ENCODE measurements at regions not wholly inside any gene's neighbourhood (a gene's known extent, or its start where the extent isn't known, plus 50 kb on each side); places are given as distances from the start of the nearest gene placed in this dataset.

DNA sequence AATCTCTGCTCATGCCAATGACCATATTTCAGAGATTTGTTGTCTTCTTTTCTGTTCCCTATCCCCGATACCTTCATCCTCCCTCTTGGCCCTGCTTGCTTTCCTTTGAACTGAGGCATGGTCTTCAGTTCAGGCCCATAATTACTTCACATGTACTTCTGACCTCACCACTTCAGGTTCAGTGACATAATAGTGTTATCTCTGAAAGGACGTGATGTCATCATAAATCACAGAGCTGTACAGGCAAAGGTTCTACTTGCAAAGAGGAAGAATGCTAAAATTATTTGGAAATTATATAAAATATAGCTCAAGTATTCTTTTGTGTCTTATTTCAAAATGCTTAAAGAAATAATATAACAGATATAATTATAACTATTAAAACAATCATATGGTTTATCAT lies 230.3 kb upstream of the ESRRG start:
- no peak for DNase-seq

DNA sequence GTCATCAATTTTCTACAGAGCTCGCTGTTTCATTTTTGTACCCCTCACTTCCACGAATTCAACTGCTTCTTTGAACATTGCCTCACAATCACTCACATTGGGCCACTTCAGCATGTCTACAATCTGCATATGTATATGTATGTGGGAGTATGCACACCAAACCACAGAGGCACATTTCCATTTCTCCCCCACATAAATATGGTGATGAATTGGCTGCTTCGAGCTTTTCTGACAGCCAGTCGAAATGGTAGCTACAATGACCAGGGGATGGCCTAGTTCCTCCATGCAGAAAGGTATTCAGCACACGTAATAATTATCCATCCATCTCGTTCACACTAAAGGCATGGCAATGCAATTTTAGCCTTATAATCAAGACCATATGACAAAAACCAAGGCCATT lies 229.6 kb upstream of the ESRRG start:
- no peak for DNase-seq

DNA sequence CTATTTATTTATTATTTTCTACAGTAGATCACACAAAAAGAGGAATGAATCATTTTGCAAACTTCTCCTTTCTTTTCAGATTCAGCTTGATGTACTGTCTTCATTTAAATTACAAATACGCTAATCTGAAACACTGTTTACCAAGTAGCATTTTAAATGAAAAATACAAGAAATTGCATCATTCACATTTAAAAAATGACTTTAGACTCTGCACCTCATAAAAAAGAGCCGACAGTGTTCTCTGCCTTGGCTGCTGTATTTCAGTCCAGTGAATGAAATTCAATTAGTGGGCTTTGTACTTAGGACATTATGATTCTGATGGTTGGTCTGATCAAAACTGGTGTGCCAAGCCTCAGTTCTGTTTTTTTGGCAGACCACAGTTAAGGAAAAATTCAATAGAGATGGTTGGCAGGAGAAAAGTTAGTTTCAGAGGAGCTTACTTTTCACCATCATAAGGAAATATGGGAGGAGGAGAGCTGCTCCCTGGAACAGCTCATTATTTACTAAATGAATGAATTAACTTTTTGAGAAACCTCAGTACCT lies 222.4 kb upstream of the ESRRG start:
- no peak for DNase-seq

DNA sequence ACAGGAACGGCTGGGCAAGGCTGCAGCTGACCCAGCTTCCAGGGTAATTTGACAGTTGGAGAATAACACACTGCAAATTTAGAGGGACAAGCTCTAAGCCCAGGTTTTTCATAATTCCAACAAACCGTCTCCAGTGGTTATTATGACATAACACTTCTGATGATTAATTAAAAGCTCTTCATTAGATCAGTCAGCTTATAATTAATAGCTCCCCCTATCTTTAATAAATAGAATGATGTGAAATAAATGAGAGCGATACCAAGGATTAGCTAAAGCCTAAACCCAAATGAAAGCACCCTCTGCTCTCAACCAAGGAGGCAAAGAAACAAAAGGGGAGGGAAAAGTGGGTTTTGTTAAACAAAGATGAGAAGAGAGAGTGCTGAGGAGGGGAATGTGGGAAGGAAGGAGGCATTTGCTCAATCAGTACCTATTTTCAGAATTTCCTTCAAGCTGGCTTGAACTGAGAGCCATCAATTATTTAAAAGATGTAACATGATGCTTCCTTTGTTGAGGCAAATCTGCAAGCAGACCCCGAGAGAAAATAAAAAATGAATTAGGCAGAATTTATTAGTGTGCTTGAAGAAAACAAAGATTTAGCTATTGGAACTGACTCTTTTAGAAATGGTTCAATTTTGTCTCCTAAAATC lies 221.8 kb upstream of the ESRRG start:
- DNase-seq, result no peak

DNA sequence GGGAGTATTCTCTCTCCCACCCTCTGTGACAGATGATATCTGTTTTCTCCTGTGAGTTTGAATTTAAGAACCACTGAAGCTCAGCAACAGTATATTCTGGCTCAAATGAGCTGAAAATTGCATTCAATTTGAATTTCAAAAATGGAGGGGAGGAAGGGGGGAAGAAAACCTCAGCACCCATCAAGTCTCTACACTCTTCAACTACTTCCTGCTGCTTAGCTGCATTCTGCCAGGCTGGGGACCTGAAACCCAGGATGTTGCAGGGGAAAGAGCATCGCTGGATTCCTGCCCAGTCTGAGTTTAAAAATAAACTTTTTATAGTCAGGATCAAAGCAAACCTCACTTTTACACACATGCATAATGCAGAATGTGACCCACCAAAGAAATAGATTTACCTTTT lies 214.3 kb upstream of the ESRRG start:
- DNase-seq, result no peak

DNA sequence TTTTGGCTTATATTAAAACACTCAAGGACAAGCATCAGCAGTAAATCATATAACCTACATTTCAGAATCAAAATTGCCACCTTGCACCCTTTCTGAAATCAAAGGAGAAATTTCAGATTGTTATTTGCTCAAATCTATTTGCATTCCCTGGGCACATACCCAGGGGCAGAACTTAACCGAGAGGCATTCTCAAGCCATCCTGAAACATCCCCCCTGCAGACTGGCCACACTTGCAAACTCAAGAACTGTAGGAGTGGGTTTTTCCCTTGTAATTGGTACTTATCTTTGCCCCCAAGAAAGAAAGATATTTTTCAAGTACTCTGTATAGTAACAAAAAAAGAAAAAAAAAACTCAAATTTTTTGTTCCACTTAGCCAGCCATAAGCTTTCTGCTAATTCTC lies 213.6 kb upstream of the ESRRG start:
- DNase-seq, result no peak

DNA sequence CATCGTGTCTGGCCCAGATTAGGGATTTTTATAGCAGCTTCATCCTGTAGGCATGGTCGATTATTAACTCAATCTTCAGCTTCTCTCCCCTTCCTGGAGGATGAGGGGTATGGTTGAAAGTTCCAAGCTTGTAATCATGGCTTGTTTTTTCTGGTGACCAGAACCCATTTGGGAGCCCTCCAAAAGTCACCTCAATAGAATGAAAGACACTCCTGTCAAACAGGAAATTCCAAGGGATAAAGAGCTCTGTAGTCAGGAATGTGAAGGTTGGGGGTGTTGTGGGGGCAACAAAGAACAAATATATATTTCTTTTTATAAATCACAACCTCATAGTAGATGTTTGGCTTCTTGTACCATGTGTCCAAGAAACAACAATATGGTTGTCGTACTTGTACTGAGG lies 212.7 kb upstream of the ESRRG start:
- no peak for DNase-seq

DNA sequence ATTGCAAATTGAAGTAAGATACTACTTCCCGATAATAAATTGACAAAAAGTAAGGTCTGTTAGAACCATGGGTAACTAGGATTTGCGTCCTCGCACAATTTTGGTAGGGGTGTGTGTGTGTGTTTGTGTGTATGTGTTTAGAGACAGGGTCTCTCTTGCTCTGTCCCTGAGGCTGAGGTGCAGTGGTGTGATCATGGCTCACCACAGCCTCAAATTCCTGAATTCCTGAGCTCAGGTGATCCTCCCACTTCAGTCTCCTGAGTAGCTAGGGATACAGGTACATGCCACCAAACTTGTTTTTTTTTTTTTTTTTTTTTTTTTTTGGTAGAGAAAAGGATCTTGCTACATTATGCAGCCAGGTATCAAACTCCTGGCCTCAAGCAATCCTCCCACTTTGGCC lies 209.2 kb upstream of the ESRRG start:
- DNase-seq, result no peak

DNA sequence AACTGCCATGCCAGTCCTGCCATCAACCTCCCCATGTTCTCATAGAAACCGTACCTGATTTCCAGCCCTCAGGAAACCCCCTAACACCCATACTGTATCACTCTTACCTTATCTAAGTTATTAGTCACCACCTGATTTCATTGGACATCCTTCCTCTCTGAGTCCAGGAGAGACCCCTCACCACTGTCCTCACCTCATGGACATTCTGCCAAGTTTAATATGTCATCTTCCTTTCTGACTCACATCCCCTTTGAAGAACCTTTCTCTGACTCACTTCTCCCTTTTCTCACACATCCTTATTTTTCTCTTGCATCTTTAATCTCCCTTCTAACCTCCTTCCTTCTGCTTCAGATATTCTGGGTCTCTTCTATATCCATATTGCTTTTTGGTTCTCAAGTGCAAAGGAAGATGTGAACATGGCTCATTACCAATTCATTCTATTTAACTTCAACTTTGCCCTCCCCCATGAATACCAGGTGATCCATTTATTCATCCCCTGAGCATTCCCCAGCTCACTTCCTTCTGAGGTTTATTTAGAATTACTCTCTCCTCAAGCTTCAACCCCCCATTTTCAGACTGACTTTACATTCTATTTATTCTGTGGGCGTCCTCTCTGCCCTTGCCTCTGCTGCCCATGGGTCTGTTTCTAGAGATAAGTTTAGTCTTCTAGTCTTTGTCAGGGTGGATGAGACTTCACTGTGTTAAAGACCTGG lies 206.8 kb upstream of the ESRRG start:
- no peak for DNase-seq

DNA sequence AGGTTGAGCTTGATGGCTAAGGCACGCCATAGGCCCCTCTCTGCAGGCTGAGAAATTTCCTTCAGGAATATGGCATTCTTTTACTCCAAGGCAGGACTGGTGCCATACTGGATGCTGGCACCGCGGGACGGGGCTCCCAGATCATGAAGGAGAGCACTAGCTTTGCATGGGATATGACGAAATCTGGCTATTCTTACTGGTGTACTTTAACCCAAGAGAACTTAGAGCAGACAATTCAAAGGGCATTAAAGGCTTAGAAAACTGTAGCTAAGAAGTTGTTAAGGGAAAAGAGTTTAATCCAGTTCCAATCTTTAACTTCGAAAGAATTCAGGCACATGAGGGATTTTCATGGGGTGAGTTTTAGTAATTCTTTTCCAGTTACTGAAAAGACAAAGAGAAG lies 204.4 kb upstream of the ESRRG start:
- no peak for DNase-seq

DNA sequence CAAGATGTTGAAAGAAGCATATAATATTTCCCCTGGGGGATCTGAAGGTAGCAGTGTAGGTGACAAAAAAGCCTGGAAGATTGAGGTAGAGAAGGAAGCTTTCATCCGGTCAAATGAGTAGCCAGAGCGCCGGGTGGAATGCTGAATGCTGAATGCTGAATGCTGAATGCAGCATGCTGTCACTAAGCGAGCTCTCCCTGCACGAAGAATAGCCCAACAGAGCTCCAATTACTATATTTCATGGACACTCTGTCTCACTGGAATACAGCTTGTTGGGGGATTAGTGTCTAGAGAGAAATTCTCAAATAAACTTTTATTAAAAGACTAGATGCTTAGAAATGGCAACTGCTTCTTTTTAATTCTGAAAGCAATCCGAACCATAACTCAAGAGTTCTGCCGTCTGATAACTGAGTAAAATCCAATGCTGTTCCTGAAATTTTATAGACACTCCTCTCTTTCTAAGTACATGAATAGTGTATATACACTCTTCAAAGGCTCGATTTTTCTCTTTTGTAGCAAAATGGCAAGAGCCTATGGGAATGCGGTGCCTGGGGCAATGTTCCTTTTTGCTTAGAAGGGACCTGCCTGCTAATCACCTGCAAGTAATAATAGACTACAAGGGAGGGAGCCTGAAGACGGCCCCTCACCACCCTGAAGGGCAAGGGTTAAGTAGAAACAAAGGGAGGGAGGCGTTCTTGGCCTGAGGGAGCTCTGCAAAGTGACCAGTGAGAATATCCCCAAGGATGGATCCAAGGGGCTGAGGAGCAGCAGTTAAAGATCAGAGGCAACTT lies 203.7 kb upstream of the ESRRG start:
- no peak for DNase-seq

DNA sequence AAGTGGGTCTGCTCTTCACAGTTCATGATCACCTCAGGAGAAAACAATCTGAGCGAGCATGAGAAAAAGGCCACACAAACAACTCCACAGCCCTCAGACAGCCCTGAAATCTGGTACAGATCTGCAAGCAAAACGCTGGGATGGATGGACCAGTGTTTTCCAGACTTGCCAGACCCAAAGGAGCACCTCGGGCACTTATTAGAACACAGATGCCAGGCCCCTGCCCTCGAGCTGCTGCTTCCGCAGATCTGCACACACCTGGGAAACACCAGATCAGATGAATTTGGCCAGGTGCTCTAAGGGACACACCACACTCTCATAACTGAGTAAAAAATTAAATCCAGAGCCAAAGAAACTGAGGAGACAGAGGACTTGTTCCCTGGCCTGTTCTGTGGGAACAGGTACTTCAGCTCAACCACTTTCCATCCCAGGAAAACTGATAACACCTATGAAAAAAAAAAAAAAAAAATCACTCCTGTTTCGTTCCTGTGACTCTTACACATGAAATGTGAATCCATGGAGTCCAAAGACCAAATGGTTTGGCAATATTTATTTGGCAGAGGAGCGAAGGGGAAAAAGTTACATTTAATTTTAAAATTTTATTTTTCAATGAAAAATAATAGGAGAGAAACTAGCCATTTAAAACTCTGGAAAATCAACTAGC lies 202.9 kb upstream of the ESRRG start:
- no peak for DNase-seq

DNA sequence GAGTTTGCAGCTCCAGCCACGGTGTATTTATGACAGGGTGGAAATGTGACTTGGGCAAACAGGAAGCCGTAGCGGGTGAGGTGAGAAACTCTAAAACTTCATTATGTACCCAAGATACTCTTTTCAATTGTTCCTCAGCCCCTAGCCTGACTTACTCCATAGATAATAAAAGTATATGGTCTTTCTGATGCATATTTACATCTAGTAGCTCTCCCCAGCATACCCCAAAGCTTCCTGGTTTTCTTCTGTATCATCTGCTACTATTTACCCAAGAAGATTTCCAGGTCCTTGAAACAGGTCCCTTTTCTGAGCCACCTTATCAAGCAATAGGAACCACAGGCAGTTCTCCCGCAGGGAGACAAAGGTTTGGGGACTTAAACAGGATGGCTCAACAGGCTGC lies 201.5 kb upstream of the ESRRG start:
- no peak for DNase-seq

DNA sequence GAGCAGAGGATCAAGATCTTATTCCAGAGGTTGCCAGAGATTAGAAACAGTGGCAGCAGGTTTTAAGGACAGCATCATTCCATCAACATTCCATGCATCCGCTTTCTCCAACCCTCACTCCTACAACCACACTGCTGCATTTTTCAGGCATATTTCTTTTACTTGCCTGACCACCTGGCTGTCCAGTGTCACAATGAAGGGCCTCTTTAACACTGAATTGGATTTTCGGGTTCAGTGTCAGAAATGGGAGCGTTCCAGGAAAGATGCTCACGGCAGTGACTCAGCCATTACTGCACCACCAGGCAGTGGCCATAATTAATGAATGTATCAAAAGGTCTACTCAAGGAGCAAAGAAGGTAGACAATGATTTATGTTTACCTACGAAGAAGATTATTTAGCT lies 200.4 kb upstream of the ESRRG start:
- DNase-seq, result no peak

DNA sequence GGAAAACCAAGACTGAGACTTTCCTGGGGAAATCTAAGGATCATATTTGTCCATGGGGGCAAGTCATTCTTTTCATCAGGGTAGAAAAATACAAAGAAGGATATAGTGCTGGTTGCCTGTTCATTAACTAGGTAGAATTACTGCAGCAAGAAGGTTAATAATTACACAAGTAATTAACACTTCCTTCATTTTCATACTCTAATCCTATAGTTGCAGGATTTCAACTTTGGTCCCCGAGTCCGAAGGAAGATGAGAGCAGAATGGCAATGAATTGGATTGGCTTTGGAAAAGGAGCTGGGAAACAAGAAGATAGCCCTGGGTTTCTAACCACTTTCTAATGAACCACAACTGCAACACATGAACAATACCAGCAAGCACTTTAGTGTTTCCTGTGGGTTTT lies 199.2 kb upstream of the ESRRG start:
- no peak for DNase-seq

DNA sequence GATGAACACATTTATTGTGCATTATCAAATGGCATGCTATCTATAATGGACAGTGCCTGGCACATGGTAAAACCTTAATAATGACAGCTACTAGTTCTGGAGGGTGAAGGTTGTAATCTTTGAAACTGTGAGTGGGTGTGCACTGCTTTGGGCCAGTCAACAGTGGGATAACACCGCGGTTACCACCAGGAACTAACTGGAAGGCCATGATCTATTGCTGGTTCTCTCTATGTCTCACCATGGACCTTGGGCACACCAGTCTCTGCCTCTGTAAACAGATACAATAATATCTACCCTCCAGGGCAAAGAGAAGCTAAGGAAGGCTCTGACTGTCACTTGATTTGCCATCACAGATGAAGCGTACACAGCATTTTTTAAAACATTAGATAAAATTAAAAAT lies 198.6 kb upstream of the ESRRG start:
- DNase-seq, result no peak

DNA sequence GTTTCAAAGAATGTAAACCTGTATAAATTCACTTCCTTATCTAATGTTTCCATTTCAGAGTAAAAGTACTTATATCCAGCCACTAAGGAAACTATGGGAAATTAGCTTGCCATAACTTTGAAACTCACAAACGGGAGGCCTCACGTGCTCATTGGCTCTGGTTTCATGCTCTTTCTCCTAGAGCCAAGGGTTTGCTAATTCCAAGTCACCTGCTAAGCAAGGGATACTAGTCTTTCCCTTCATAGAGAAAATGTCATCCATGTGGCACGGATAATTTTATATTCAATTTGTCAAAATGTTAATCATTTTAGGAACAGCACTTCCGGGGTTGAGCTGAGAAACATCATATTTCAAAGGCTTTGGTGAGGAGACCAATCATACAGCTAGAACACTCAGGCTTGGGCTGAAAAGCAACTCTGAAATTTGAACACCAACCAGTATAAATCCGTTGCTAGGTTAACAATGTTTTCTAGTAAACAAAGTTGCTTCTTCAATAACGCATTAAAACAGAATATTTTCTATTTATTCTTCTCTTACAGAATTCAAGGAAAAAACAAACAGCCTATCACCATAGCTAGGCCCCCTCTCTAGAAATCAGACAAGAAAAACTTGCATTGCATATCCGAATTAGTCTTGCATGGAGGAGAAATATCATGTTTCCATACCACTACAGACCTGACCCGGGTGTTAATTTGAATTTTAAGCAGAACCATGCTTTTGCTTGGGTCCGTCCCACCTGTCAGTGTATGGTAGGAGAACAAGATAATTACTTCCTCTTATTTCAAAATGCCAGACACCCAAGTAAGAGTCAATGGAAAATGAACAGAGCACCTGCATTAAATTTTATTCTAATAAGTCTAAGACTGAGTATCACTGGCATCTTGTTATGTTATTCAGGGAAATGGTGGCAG lies 196.1 kb upstream of the ESRRG start:
- no peak for DNase-seq

DNA sequence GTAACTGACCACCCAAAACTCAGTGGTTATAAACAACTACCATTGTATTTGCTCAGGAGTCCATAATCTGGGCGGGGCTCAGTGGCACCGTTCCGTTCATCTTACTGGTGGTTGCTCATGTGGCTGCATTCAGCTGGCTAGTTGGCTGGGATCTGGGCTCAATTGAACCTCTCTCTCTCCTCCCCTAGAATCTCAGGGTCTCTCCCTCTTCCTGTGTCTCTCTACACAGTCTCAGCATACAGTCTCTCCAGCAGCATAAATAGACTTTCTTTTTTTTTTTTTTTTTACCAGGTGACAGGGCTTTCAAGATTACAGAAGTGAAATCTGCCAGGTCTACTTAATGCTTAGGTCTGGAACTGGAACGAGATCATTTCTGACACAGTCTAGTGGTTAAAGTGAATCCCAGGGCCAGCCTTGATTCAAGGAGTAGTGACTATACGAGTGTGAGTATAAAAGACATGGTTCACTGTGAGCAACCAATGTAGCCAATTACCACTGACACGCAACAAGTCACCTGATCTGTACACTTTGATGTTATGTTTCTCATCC lies 193.7 kb upstream of the ESRRG start:
- DNase-seq, result no peak

DNA sequence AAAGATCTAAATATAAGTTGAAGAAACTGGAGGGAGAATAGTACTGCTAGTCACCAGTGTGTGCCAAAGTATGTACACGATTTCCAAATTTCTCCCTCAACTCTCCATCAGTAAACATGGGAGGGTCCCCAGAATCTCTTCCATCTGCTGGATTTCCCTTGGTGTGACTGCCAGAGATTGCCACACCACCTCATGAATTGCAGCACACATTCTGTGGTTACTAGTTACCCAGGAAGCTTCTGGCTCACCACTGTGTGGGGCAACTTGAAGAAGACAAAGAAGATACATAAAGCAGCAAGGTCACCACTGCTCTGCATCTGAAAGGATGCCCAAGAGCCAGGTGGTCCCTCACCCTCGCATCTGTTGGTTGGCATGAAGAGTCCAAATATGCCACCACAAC lies 191.7 kb upstream of the ESRRG start:
- no peak for DNase-seq

DNA sequence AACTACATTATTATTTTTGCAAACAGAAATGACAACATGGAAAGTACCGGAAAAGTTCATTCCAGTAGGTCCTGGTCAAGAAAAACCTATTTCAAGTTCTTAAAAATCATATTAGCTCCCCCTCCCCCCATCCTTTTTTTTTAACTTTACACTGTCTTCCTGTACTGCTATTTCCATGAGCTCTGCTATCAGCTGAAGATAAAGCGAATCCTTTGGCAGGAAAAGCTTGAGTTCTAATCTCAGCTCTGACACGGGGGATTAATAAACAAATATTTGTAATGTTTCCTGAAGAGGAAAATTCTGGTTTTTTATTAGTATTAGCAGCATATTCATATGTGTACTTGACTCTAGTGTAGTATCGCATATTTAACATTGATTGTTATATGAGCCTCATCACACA lies 190.7 kb upstream of the ESRRG start:
- DNase-seq, result no peak

DNA sequence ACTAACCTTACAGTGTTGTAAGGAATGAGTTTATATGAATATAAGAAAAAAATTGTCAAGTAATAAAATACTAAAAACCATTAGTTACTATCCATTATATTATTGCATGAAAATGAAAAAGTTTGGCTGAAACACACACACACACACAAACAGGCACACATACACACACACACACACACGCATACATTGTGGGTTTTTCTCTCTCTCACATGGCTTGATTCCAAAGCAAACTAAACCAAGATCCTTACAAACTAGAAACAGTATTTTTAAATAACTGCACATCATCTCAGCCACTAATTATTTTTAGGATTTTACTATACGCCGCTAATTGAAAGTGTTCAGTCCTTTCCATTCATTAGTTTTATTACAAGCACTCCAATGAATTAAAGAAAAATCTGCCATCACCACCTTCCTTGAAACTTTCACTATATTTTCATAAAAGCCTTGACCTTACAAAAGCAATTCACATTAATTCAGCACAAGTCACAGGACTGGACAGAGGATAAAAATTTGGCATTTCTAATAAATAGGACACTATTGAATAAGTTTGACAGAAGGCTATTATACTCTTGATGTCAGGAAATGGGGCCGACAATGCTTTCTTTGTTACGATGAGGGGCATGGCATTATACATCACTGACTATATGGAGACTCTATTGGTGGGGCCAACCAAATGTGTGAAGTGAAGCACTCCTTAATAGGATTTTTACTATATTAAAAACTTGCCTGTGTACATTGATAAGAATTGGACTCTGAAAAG lies 187.0 kb upstream of the ESRRG start:
- no peak for DNase-seq
